ENCODE measurements at regions not wholly inside any gene's neighbourhood (a gene's known extent, or its start where the extent isn't known, plus 50 kb on each side); places are given as distances from the start of the nearest gene placed in this dataset.

- no peak for DNase-seq
Measured at GRCh38 chr3:126266291-126266840, 86.0 kb upstream of the ALDH1L1 start.

- no peak for DNase-seq
Measured at GRCh38 chr3:126264952-126265351, 84.6 kb upstream of the ALDH1L1 start.

- no peak for DNase-seq
Measured at GRCh38 chr3:126264381-126264780, 84.0 kb upstream of the ALDH1L1 start.

GRCh38 chr3:126263971-126264370 lies 83.6 kb upstream of the ALDH1L1 start:
- no peak for DNase-seq

- no peak for DNase-seq
Measured at GRCh38 chr3:126263539-126263938, 83.2 kb upstream of the ALDH1L1 start.

GRCh38 chr3:126262227-126262626 lies 81.8 kb upstream of the ALDH1L1 start:
- no peak for DNase-seq

DNA sequence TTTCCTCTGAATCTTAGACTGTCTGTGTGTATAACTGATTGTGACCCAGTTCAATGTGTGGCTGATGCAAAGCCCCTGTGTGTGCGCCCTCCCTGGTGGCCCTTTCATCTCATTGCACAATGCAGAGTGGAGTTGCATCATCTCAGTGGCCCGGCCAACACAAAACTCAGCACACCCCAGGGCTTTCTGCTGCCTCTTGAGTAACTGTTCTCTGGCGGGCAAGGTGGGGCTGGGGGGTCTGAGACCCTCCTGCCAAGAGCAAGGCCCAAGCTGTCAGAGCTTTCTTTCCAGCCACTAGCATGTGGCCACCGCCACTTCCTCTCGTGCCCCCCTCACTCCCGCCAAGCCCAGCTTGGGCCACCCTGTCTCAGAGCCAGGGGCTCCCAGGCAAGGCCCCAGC lies 80.7 kb upstream of the ALDH1L1 start:
- DNase-seq: peak; percentile 13

DNA sequence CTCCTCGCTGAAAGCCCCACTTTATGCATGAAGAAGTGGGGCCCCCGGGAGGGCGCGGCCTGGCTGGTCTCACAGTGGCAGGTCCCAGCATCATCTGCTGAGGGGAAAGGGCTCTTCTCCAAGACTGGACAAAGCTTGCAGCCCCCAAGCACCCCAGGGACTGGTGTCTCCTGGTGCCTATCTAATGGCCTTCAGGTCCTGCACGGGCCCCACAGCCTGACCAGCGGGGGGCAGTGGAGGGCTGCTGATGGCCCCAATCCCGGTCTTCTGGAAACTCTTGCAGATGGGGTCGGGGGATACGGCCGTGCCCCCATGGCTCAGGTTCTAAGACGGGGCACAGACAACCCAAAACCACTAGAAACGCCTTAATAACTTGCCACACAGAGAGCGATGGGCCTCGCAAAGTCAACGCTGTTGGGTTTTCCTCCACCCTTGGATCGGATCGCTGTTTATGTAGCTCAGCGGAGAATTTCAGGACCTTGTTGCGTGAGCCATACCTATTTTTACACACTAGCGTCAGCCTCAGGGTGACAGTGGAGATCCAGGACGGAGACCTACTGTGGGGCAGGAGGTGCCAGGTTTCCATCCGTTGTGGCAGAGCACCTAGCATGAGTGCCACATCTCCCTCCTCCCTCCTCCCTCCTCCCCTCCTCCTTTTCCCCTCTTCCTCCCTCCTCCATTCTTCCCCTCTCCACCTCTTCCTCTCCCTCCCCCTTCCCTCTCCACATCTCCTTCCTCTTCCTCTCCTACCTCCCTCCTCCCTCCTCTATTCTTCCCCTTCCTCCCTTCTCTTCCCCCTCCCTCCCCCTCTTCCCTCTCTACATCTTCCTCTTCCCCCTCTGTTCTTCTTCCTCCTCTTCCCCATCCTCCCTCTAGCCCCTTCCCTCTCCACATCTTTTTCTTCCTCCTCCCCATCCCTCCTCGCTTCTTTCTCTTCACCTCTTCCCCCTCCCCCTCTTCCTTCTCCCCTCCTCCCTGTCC lies 79.3 kb upstream of the ALDH1L1 start:
- DNase-seq: peak; percentile 18

DNA sequence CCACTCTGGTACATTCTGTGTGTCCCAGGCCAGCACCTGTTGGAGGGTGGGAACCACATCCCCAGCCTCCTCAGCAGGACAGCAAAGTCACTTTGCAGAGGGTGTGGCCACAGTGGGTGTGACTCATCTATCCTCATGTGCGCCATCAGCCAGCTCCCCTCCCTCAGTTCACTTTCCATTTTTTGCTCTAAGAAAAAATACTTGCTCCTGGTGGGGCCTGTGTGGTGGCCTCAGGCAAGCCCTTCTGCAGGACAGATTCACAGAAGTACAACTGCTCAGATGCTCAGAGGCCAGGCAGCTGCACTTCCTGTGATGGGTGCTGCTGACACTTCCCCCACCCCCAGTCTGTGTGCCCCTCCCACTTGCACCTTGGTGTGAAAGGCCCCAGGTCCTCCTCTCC lies 78.3 kb upstream of the ALDH1L1 start:
- DNase-seq: peak; percentile 4

DNA sequence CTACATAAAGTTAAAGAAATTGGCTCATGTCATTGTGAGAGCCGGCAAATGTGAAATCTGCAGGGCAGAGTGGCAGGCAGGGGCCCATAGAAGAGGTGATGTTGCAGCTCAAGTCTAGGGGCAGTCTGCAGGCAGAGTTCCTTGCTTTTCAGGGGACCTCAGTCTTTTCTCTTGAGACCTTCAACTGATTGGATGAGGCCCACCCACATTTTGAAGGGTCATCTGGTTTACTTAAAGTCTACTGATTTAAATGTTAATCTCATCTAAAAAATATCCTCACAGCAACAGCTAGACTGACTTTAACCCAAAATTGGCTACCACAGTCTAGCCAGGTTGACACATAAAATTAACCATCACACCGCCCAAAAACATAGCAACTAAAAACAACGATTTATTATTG lies 77.6 kb upstream of the ALDH1L1 start:
- DNase-seq: no peak

DNA sequence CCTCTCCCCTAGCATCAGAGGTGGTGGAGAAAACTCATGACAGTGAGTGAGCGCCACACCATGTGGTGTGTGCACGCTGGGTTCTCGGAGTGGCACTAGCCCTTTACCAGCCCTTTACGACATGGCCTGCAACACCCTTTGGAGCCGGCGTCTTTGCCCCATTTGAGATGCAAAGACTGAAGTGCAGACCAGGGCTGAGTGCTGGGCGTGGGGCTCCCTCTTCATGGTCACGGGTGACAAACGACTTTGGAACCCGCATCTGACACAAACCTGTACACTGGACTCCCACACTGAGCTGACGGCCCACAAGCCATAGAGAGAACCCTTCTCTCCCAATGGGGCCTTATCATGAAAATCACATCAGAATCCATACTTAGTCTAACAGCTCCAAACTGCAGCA lies 76.8 kb upstream of the ALDH1L1 start:
- no peak for DNase-seq

DNA sequence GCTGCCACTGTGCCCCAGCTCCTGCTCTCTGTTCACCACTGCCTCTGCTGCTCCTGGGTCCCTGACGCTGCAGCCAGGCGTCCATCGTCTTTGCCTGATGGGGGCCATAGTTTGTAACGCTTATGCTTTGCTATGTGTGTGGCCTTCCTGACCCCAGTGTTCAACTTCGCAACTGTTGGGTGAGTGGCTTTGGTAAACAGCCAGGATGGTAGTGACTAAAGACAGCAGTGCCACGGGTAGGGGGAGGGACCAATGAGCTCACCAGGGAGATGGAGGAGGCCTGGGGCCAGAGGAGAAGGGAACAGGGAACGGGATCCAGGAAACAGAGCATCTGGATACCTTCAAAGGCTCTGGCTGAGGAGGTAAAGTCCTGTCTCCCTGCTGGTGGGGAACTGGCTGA lies 75.9 kb upstream of the ALDH1L1 start:
- DNase-seq: no peak

DNA sequence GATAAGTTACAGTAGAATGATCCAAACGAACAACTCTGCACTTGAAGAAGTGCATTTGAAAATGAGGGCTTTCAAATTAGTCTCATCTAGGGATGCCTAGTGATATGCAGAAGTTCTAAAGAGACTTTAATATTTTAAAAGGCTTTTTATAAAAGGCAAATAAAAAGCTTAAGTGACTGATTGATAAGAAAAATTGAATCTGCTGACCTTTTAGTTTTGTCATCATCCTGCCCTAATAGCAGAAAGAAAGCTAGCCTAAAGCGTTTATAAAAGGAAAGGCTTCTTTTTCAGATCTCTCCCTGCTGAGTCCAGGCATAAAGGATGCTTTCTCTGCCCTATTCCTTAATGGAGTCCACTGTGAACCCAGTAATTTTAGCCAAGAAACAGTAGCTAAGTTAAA lies 72.7 kb upstream of the ALDH1L1 start:
- DNase-seq: no peak

GRCh38 chr3:126252373-126252772 lies 72.0 kb upstream of the ALDH1L1 start:
- no peak for DNase-seq

GRCh38 chr3:126245811-126246727 lies 65.7 kb upstream of the ALDH1L1 start:
- peak; percentile 27 for DNase-seq
